Chondrocyte (in vitro differentiated cells): ENCODE measurements at regions not wholly inside any gene's neighbourhood (a gene's known extent, or its start where the extent isn't known, plus 50 kb on each side); places are given as distances from the start of the nearest gene placed in this dataset.
A peak's percentile ranks its signal among the peaks of the same experiment; 100 is the strongest.
"Not testable (repeated sequence)": the region's sequence is repeated elsewhere in the genome, so short reads cannot be mapped to it uniquely, and the experiment has no call there.

ENCODE experiments used
- DNase-seq: peaks from one replicate; pipeline ENCODE4 v3.0.0; 2021; ENCODE audit warnings: mixed read lengths, low spot score
- H3K27ac Mint-ChIP-seq: one replicate; pipeline ENCODE4 v1.8.0; 2021; ENCODE audit warnings: mild to moderate bottlenecking, moderate library complexity, mixed read lengths; ENCODE audit not compliant: unreplicated experiment
- H3K27me3 Mint-ChIP-seq: 2 replicates; pipeline ENCODE4 v1.8.0; 2021; ENCODE audit warnings: low read depth, mixed read lengths
- H3K36me3 Mint-ChIP-seq: 2 replicates; pipeline ENCODE4 v1.8.0; 2021; ENCODE audit warnings: low read depth, mixed read lengths
- H3K4me1 Mint-ChIP-seq: 2 replicates; pipeline ENCODE4 v1.8.0; 2021; ENCODE audit warnings: low read depth, mild to moderate bottlenecking, mixed read lengths
- H3K4me3 Mint-ChIP-seq: one replicate; pipeline ENCODE4 v1.8.0; 2021; ENCODE audit warnings: mild to moderate bottlenecking, moderate library complexity, mixed read lengths; ENCODE audit not compliant: unreplicated experiment
- H3K9me3 Mint-ChIP-seq: 2 replicates; pipeline ENCODE4 v1.8.0; 2021; ENCODE audit warnings: low read depth, mixed read lengths
- TF ChIP-seq, protein P1 (sequence below): fragments of 200-600 bp; sonication (generic); IDR thresholded peaks from 2 replicates; pipeline ENCODE4 v1.5.0; 2021; ENCODE audit warnings: antibody characterized with exemption, mild to moderate bottlenecking, moderate library complexity

DNA sequence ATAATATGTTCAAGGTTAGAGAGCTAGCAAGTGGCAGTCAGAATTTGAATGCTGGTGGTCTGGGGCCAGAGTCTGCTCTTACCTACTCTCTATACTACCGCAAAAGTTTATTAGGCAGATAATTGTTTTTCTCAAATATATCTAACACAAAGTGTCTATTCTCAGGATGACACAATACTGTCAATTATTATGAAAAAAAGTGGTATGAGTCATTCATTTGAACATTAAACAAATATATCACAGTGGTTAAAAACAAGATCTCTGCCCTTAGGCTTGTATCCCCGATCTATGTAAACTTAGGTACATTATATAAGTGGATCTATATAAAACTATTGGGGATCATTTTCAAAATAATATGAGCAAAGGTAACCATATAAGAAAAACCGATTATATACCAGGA lies 354.9 kb downstream of the CETN3 start:
- Mint-ChIP-seq H3K27me3 (no peaks in the 10 kb centered on the region), H3K4me1 (peaks cover 41% of the 10 kb centered on the region), H3K9me3 (peaks cover 2% of the 10 kb centered on the region), H3K27ac (peak overlapping the region; percentile 83), H3K36me3 (peaks cover 3% of the 10 kb centered on the region), H3K4me3 (no peak overlapping the region)
- TF ChIP-seq, protein P1, sequence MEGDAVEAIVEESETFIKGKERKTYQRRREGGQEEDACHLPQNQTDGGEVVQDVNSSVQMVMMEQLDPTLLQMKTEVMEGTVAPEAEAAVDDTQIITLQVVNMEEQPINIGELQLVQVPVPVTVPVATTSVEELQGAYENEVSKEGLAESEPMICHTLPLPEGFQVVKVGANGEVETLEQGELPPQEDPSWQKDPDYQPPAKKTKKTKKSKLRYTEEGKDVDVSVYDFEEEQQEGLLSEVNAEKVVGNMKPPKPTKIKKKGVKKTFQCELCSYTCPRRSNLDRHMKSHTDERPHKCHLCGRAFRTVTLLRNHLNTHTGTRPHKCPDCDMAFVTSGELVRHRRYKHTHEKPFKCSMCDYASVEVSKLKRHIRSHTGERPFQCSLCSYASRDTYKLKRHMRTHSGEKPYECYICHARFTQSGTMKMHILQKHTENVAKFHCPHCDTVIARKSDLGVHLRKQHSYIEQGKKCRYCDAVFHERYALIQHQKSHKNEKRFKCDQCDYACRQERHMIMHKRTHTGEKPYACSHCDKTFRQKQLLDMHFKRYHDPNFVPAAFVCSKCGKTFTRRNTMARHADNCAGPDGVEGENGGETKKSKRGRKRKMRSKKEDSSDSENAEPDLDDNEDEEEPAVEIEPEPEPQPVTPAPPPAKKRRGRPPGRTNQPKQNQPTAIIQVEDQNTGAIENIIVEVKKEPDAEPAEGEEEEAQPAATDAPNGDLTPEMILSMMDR, result no peak
- no peak for DNase-seq

DNA sequence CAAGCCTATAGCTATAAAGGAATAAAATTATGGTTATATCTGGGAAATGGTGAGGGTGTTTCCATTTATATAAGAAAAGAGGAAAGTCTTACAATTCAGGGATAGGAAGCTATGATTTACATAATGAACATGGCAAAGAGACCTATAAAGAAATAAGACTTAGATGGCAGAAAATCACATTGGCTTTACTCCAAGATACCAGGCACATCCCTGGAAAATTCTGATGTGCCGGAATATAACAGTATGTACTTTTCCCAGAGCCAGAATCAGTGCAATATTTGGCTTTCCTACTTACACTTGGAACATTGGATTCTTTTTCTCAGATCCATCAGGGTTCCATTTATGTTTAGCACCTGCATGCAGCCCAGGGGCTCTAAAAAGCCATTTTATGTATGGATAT lies 357.8 kb downstream of the CETN3 start:
- no peak overlapping the region for H3K4me3 Mint-ChIP-seq
- H3K4me1 Mint-ChIP-seq, result peaks cover 33% of the 10 kb centered on the region
- peaks cover 2% of the 10 kb centered on the region for H3K36me3 Mint-ChIP-seq
- TF ChIP-seq, protein P1, result no peak
- no peak for DNase-seq
- H3K27me3 Mint-ChIP-seq, result no peaks in the 10 kb centered on the region
- no peaks in the 10 kb centered on the region for H3K9me3 Mint-ChIP-seq
- no peak overlapping the region for H3K27ac Mint-ChIP-seq

DNA sequence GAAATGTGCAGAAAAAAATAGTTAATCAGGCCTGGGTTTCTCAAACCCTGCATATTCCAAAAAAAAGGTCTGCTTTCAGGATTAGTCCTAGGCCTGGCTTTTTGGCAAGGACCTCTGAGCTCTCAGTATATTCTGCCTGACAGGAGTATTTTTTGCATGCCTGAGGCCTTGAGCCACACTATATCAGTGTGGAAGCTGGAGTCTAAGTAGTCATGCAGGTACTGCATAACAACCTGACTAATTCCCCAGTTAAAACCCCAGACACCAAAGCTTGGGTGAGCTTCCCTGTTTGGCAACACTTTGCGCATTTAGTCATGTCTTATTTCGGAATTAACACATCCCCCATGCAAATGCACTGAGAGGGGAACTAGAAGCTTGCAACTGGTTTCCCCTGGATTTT lies 359.5 kb downstream of the CETN3 start:
- Mint-ChIP-seq H3K27ac (no peak overlapping the region), H3K4me1 (peaks cover 17% of the 10 kb centered on the region), H3K36me3 (peaks cover 2% of the 10 kb centered on the region), H3K27me3 (no peaks in the 10 kb centered on the region), H3K4me3 (no peak overlapping the region), H3K9me3 (no peaks in the 10 kb centered on the region)
- no peak for DNase-seq
- TF ChIP-seq, protein P1, result no peak

DNA sequence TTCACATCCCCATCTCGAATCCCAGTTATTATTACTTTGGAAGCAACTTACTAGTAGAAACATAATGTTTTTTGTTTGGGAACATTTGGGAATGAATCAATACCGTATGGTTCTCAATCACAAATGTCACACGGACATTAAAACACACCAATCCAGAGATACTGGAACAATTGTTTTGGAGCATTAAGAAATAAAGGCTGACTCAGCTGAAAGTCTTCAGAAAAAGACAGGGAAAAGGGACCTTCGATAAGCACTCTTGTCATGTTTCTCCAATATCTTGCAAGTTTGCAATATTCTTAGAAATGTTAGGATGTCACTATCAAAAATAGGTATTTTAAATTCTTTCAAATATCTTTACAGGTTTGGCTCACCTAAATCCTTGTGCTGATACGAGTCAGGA lies 362.4 kb downstream of the CETN3 start:
- Mint-ChIP-seq H3K4me1 (peaks cover 5% of the 10 kb centered on the region), H3K27ac (no peak overlapping the region), H3K9me3 (peaks cover 10% of the 10 kb centered on the region), H3K27me3 (no peaks in the 10 kb centered on the region), H3K4me3 (no peak overlapping the region), H3K36me3 (peaks cover 15% of the 10 kb centered on the region)
- DNase-seq, result no peak
- TF ChIP-seq, protein P1, result no peak

DNA sequence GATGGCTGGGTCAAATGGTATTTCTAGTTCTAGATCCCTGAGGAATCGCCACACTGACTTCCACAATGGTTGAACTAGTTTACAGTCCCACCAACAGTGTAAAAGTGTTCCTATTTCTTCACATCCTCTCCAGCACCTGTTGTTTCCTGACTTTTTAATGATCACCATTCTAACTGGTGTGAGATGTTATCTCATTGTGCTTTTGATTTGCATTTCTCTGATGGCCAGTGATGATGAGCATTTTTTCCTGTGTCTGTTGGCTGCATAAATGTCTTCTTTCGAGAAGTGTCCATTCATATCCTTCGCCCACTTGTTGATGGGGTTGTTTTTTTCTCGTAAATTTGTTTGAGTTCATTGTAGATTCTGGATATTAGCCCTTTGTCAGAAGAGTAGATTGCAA lies 369.5 kb downstream of the CETN3 start:
- DNase-seq, H3K4me3 Mint-ChIP-seq, H3K4me1 Mint-ChIP-seq, H3K27me3 Mint-ChIP-seq, H3K27ac Mint-ChIP-seq: not testable (repeated sequence)
- peaks cover 34% of the 10 kb centered on the region for H3K9me3 Mint-ChIP-seq
- peaks cover 25% of the 10 kb centered on the region for H3K36me3 Mint-ChIP-seq

DNA sequence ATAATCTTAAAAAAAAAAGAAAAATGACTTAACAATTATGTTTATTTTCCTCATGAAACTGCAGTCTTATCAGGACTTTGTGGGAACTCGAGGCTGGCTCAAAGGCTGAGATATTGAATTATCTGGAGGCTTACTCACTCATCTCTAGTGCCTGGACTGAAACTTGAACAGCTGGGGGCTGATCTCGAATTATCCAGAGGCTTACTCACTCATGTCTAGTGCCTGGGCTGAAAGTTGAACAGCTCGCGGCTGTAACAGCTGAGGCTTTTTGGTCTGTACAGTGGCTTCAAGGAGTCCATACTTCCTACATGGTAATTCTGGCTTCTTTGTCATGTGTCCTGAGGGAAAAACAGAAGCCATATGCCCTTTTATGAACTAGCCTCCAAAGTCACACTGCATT lies 371.9 kb downstream of the CETN3 start:
- peaks cover 21% of the 10 kb centered on the region for H3K36me3 Mint-ChIP-seq
- H3K9me3 Mint-ChIP-seq, result peaks cover 44% of the 10 kb centered on the region
- TF ChIP-seq, protein P1, result no peak
- no peak overlapping the region for H3K4me3 Mint-ChIP-seq
- no peak for DNase-seq
- no peaks in the 10 kb centered on the region for H3K27me3 Mint-ChIP-seq
- H3K27ac Mint-ChIP-seq, result peak overlapping the region; percentile 23
- H3K4me1 Mint-ChIP-seq, result peaks cover 6% of the 10 kb centered on the region
